Astrocyte of the cerebellum (primary cell): ENCODE measurements at regions not wholly inside any gene's neighbourhood (a gene's known extent, or its start where the extent isn't known, plus 50 kb on each side); places are given as distances from the start of the nearest gene placed in this dataset.

ENCODE experiments used
- DNase-seq: peaks from one replicate; pipeline ENCODE4 v3.0.0-alpha.2; 2011; ENCODE audit warnings: low read depth
- H3K4me3 ChIP-seq: 2 replicates; pipeline ENCODE4 v1.5.1; 2011; ENCODE audit warnings: mild to moderate bottlenecking, low read depth, low read length, moderate library complexity
- CTCF ChIP-seq: IDR thresholded peaks from 2 replicates; pipeline ENCODE4 v1.5.1; 2012; ENCODE audit warnings: low read length, low read depth, moderate library complexity, mild to moderate bottlenecking; ENCODE audit errors: missing control alignments
- in situ Hi-C: cut with HindIII; loops from 2 replicates; pipeline ENCODE4 v1.10.0; 2017; ENCODE audit warnings: low sequenced_read_pairs

- H3K4me3 ChIP-seq, result no peak overlapping the region
- in situ Hi-C loops, result no loop called here
- DNase-seq, result no peak
- no peak for TF ChIP-seq CTCF
Observed at GRCh38 chr13:99893567-99893966, 78.0 kb downstream of the ZIC5 start.

GRCh38 chr13:99892866-99893504 is 78.6 kb downstream of the ZIC5 start:
- DNase-seq, result no peak
- no peak for TF ChIP-seq CTCF
- H3K4me3 ChIP-seq, result peak overlapping the region; percentile 18
- in situ Hi-C loops, result no loop called here

GRCh38 chr13:99892196-99892613 is 79.4 kb downstream of the ZIC5 start:
- H3K4me3 ChIP-seq, result peak overlapping the region; percentile 18
- DNase-seq, result no peak
- no peak for TF ChIP-seq CTCF
- in situ Hi-C loops, result no loop called here

- H3K4me3 ChIP-seq, result no peak overlapping the region
- no peak for TF ChIP-seq CTCF
- in situ Hi-C loops, result loop anchor here (5.0 kb wide), 1 partner anchor 59 kb away; no protein-coding TSS in a partner anchor
- no peak for DNase-seq
Observed at GRCh38 chr13:99886706-99887105, 84.9 kb downstream of the ZIC5 start.

- in situ Hi-C loops, result loop anchor here (5.0 kb wide), 1 partner anchor 58 kb away; no protein-coding TSS in a partner anchor
- no peak overlapping the region for H3K4me3 ChIP-seq
- no peak for TF ChIP-seq CTCF
- DNase-seq, result no peak
Observed at GRCh38 chr13:99884913-99885312, 86.7 kb downstream of the ZIC5 start.

- no peak for TF ChIP-seq CTCF
- DNase-seq, result no peak
- H3K4me3 ChIP-seq, result no peak overlapping the region
- in situ Hi-C loops, result no loop called here
Observed at GRCh38 chr13:99883805-99884204, 87.8 kb downstream of the ZIC5 start.
